Heart left ventricle (tissue), 16 donors: ENCODE measurements at regions not wholly inside any gene's neighbourhood (a gene's known extent, or its start where the extent isn't known, plus 50 kb on each side); places are given as distances from the start of the nearest gene placed in this dataset.

ENCODE experiments used
- ATAC-seq, 4 donors: fragments of 200-7000 bp; cut with Tn5 transposase; one replicate each; pipeline ENCODE4 v1.9.1; 2020 to 2022; ENCODE audit warnings: moderate library complexity in 4 of 4, mild to moderate bottlenecking in 3 of 4, moderate number of reproducible peaks in 1 of 4
- DNase-seq, 5 donors: peaks; one replicate each; pipeline ENCODE4 v3.0.0-alpha.2; 2020
- H3K27ac ChIP-seq, 12 donors: fragments of 200-600 bp; sonication (generic) in 4 of 12; one replicate each; pipeline versions ENCODE4 v1.5.0 to v1.8.0; 2016 to 2022; ENCODE audit warnings: mild to moderate bottlenecking in 2 of 12
- H3K27me3 ChIP-seq, 9 donors: fragments of 200-600 bp; sonication (generic) in 2 of 9; one replicate each; pipeline versions ENCODE4 v1.5.1 to v1.8.0; 2016 to 2022; ENCODE audit warnings: mild to moderate bottlenecking in 3 of 9
- H3K36me3 ChIP-seq, 9 donors: fragments of 200-600 bp; sonication (generic) in 2 of 9; one replicate each; pipeline versions ENCODE4 v1.5.0 to v1.8.0; 2018 to 2022; ENCODE audit warnings: mild to moderate bottlenecking in 2 of 9
- H3K4me1 ChIP-seq, 12 donors: fragments of 200-600 bp; sonication (generic) in 4 of 12; one replicate each; pipeline versions ENCODE4 v1.5.0 to v1.8.0; 2016 to 2022; ENCODE audit warnings: mild to moderate bottlenecking in 3 of 12
- H3K4me3 ChIP-seq, 12 donors: fragments of 200-600 bp; sonication (generic) in 4 of 12; one replicate each; pipeline versions ENCODE4 v1.5.0 to v1.8.0; 2017 to 2022; ENCODE audit warnings: mild to moderate bottlenecking in 9 of 12, moderate library complexity in 4 of 12
- H3K9me3 ChIP-seq, 12 donors: fragments of 200-600 bp; sonication (generic) in 4 of 12; one replicate each; pipeline versions ENCODE4 v1.5.0 to v1.8.0; 2016 to 2022; ENCODE audit warnings: mild to moderate bottlenecking in 1 of 12
- CTCF ChIP-seq, 12 donors: fragments of 200-600 bp; sonication (generic) in 4 of 12; IDR thresholded peaks; one replicate each; pipeline versions ENCODE4 v1.5.0 to v1.8.0; 2018 to 2022; ENCODE audit warnings: antibody characterized with exemption in 12 of 12, mild to moderate bottlenecking in 5 of 12
- POLR2A ChIP-seq, 2 donors: fragments of 450-650 bp; IDR thresholded peaks; one replicate each; pipeline ENCODE4 v1.6.1; 2017; ENCODE audit warnings: antibody characterized with exemption in 2 of 2, mild to moderate bottlenecking in 2 of 2, moderate library complexity in 2 of 2
- WGBS, 4 donors: extraction: QIAGEN DNeasy Blood & Tissue Kit in 2 of 4; methylation state at CpG; one replicate each; pipeline versions ENCODE4 v1.1.5 to v1.1.7; 2013 to 2018; 5-methylcytosine and 5-hydroxymethylcytosine counted together
- intact Hi-C, 10 donors: fragments of 100-400 bp; cut with DNase I; formaldehyde crosslinking; loops; one replicate each; pipeline versions ENCODE4 v1.11.1 to v1.14.2; 2022
- donor health status: ischemic (EF 13 %, LVEDD 7.1; RV severe dilation, severe dysfunction).
- donor health status: healthy with polysubstance abuse.
- donor health status: DM: no; HTN: yes; CAD: no.
- donor health status: DM: no; HTN: no; CAD: no.
- donor health status: ischemic (EF 25% LVEDD 6.9; RV normal size, moderate dysfunction).
- donor health status: ischemic (EF 25% LVEDD 5.7; RV mildly dilated, moderate dysfunction).
- donor health status: healthy.
- donor health status: DM: yes; HTN: yes; CAD: no.
- donor health status: ischemic (EF 35%, LVEDD 5.7; RV mildly dilated, moderate dysfunction).
- donor health status: nonischemic (EF 11% LVEDD 7.7; RV severe dilation, severe dysfunction).
- donor health status: DM: yes; HTN: yes; CAD: no.
- donor health status: PGD.
- donor health status: ischemic (EF 29% LVEDD 5.4; RV normal size, mild dysfunction).
- donor health status: nonischemic (EF 23%, LVEDD 6.1; RV moderate dilation, normal function).

DNA sequence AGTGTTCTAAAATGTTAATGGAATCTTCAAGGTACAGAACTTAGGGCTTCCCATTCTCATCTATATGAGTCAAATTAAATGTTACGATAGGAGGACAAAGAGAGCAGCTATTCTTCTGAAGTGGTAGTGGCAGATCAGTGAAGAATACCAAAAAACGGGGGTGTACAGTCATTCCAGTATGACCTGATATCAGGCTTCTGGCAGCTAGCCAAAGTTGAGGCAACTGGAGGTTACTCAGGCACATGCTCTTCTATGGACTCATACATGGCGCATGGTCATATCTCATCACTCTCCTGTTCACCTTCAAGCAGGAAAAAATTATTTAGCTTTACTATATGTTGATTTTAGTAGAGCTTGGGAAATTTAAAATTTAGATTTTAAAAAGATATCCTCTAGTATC lies 1608.8 kb downstream of the GRIK2 start:
- no peaks in the 10 kb centered on the region for H3K4me1 ChIP-seq
- WGBS, 4 donors, result 57 to 65% (median 63%) methylated on average over 3 of the region's 3 CpGs
- DNase-seq (no peak), ATAC-seq (no peak)
- no peak overlapping the region for H3K27ac ChIP-seq
- no peak overlapping the region for H3K4me3 ChIP-seq
- TF ChIP-seq POLR2A (IDR thresholded peaks at IDR 0.05), result no peak
- TF ChIP-seq CTCF (IDR thresholded peaks at IDR 0.05), result no peak
- peaks cover 0 to 4% (median 0%) of the 10 kb centered on the region in 9 donors for H3K27me3 ChIP-seq
- H3K9me3 ChIP-seq, result peaks cover 0 to 9% (median 0%) of the 10 kb centered on the region in 12 donors
- intact Hi-C loops, result no loop called here
- no peaks in the 10 kb centered on the region for H3K36me3 ChIP-seq

DNA sequence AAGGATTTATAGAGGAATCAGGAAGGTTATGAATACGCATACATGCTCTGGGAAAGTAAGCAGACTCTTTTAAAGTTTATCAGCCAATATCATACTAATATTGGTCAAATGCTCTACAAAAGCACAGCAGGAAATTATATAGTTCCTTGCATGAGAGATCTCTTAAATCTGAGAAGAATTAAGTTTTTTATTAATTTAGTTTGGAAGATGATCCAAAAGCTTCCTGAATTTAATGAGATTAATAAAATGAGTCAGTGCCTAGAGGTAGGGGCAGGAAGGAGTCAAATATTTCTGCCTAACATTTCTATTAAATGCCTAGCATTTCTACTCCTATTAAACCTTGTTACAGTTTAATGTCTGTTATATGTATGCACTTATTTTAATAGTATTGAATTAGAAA lies 1608.2 kb downstream of the GRIK2 start:
- H3K36me3 ChIP-seq, result no peaks in the 10 kb centered on the region
- 71 to 85% (median 81%) methylated on average over 1 of the region's 1 CpG for WGBS, 4 donors
- intact Hi-C loops, result no loop called here

DNA sequence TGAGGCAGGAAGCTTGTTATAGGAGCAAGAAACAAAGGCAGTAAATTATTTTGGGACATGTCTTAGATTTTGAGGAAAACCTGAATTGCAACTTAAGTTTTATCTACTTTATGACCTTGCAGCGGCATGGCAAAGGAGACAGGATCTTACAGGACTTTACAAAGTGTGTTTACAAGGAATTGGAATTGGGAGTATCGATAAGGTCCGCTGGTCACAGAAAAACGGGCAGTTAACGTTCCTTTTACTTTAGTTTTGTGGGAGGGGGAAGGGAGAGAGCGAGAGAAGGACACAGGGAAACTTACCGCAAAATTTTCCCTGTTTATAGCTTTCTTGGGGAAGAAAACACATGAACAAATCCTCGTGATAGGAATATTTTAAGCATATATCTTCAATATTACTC lies 1607.2 kb downstream of the GRIK2 start:
- Histone ChIP-seq H3K9me3 (peaks cover 0 to 7% (median 0%) of the 10 kb centered on the region in 12 donors), H3K27me3 (peaks cover 0 to 4% (median 0%) of the 10 kb centered on the region in 9 donors), H3K4me1 (no peaks in the 10 kb centered on the region), H3K27ac (no peak overlapping the region), H3K4me3 (no peak overlapping the region), H3K36me3 (no peaks in the 10 kb centered on the region)
- 36 to 50% (median 39%) methylated on average over 8 of the region's 8 CpGs for WGBS, 4 donors
- intact Hi-C loops, result no loop called here
- no peak for DNase-seq
- TF ChIP-seq CTCF (IDR thresholded peaks at IDR 0.05) (no peak), POLR2A (IDR thresholded peaks at IDR 0.05) (no peak)
- ATAC-seq, result no peak

More for the DNA sequence above, 1608.2 kb downstream of the GRIK2 start:
- no peak for TF ChIP-seq POLR2A (IDR thresholded peaks at IDR 0.05)
- TF ChIP-seq CTCF (IDR thresholded peaks at IDR 0.05), result no peak
- no peak for DNase-seq
- Histone ChIP-seq H3K4me1 (no peaks in the 10 kb centered on the region), H3K27me3 (peaks cover 0 to 4% (median 0%) of the 10 kb centered on the region in 9 donors), H3K9me3 (peaks cover 0 to 7% (median 0%) of the 10 kb centered on the region in 12 donors), H3K4me3 (no peak overlapping the region), H3K27ac (no peak overlapping the region)
- no peak for ATAC-seq

DNA sequence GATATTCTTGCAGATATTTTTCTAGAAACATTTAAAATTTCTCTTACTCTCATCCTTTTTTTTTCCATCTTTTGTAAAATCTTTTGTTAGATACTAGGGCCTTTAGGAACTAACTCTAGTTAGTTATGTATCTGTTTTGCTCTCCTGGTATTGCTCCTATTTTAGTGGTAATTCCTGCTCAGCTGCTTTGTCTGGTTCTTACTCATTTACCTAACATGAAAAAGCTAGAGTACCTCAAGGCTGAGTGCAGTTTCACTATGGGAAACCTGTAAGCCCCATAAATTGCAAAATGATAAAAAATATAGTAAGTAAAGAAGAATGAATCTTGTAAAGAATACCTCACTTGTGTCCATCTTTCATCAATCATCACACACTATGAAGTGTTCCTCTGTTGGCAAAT lies 1602.0 kb downstream of the GRIK2 start:
- ATAC-seq, result no peak
- TF ChIP-seq POLR2A (IDR thresholded peaks at IDR 0.05), result no peak
- TF ChIP-seq CTCF (IDR thresholded peaks at IDR 0.05), result no peak
- H3K27ac ChIP-seq, result no peak overlapping the region
- no peaks in the 10 kb centered on the region for H3K27me3 ChIP-seq
- intact Hi-C loops, result no loop called here
- H3K36me3 ChIP-seq, result no peaks in the 10 kb centered on the region
- no peak overlapping the region for H3K4me3 ChIP-seq
- H3K9me3 ChIP-seq, result no peaks in the 10 kb centered on the region
- H3K4me1 ChIP-seq, result no peaks in the 10 kb centered on the region
- no peak for DNase-seq
